Upper lobe of left lung (tissue), 6 donors: ENCODE measurements at regions not wholly inside any gene's neighbourhood (a gene's known extent, or its start where the extent isn't known, plus 50 kb on each side); places are given as distances from the start of the nearest gene placed in this dataset.

Experiments
- ATAC-seq, 2 donors: fragments of 200-7000 bp; cut with Tn5 transposase; one replicate each; pipeline ENCODE4 v1.9.1; 2022; ENCODE audit warnings: mild to moderate bottlenecking in 2 of 2, moderate library complexity in 2 of 2; ENCODE audit not compliant: low FRiP score in 2 of 2
- DNase-seq, 2 donors: peaks; one replicate each; pipeline ENCODE4 v3.0.0-alpha.2; 2019 to 2020
- H3K27ac ChIP-seq, 4 donors: fragments of 200-600 bp; sonication (generic); one replicate each; pipeline ENCODE4 v1.5.1; 2016 to 2019
- H3K27me3 ChIP-seq, 4 donors: fragments of 200-600 bp; sonication (generic); one replicate each; pipeline ENCODE4 v1.5.1; 2017 to 2019
- H3K36me3 ChIP-seq, 4 donors: fragments of 200-600 bp; sonication (generic); one replicate each; pipeline ENCODE4 v1.5.1; 2016 to 2019
- H3K4me1 ChIP-seq, 4 donors: fragments of 200-600 bp; sonication (generic); one replicate each; pipeline ENCODE4 v1.5.1; 2018 to 2019
- H3K4me3 ChIP-seq, 4 donors: fragments of 200-600 bp; sonication (generic); one replicate each; pipeline ENCODE4 v1.5.1; 2017 to 2019; ENCODE audit warnings: mild to moderate bottlenecking in 2 of 4, moderate library complexity in 1 of 4
- H3K9me3 ChIP-seq, 4 donors: fragments of 200-600 bp; sonication (generic); one replicate each; pipeline ENCODE4 v1.5.1; 2018 to 2019
- CTCF ChIP-seq, 6 experiments: fragments of 450-650 bp in 4 of 6; fragments of 200-600 bp in 2 of 6; sonication (generic) in 2 of 6; IDR thresholded peaks; one replicate each; pipeline ENCODE4 v1.5.1; 2016 to 2019; ENCODE audit warnings: antibody characterized with exemption in 6 of 6
- EP300 ChIP-seq, 4 donors: sonication (generic); formaldehyde crosslinking; IDR thresholded peaks; one replicate each; pipeline ENCODE4 v1.5.1; 2017; ENCODE audit warnings: antibody characterized with exemption in 4 of 4, control low read depth in 2 of 4
- POLR2A ChIP-seq, 4 donors: fragments of 450-650 bp; IDR thresholded peaks; one replicate each; pipeline ENCODE4 v1.5.1; 2016 to 2017; ENCODE audit warnings: antibody characterized with exemption in 4 of 4, mild to moderate bottlenecking in 2 of 4
- POLR2AphosphoS5 ChIP-seq, 2 donors: sonication (generic); formaldehyde crosslinking; IDR thresholded peaks; one replicate each; pipeline ENCODE4 v1.5.1; 2017; ENCODE audit warnings: antibody characterized with exemption in 2 of 2
- WGBS, 2 donors: methylation state at CpG; one replicate each; pipeline ENCODE4 v1.1.5; 2017 to 2018; 5-methylcytosine and 5-hydroxymethylcytosine counted together
- donor health status: DM: no; HTN: no; CAD: no; lungs with moderate emphysema.
- donor health status: DM: no; HTN: yes; CAD: no; lungs with severe emphysema.

- WGBS, 2 donors = 66 to 70% methylated on average over 9 of the region's 9 CpGs
- TF ChIP-seq POLR2A (IDR thresholded peaks at IDR 0.05) = no peak
- TF ChIP-seq CTCF (IDR thresholded peaks at IDR 0.05) = no peak
- TF ChIP-seq EP300 (IDR thresholded peaks at IDR 0.05) = no peak
- TF ChIP-seq POLR2AphosphoS5 (IDR thresholded peaks at IDR 0.05) = no peak
These were observed 68.1 kb upstream of the TAS2R1 start for GRCh38 chr5:9698125-9698826.

GRCh38 chr5:9692576-9692975 lies 62.4 kb upstream of the TAS2R1 start:
- Histone ChIP-seq H3K4me1 (no peaks in the 10 kb centered on the region), H3K4me3 (no peak overlapping the region), H3K27me3 (no peaks in the 10 kb centered on the region), H3K9me3 (peaks cover 0 to 4% (median 0%) of the 10 kb centered on the region in 4 donors), H3K36me3 (no peaks in the 10 kb centered on the region), H3K27ac (no peak overlapping the region)
- DNase-seq (no peak), ATAC-seq (no peak)
- 82 to 83% methylated on average over 3 of the region's 3 CpGs for WGBS, 2 donors
- TF ChIP-seq CTCF (IDR thresholded peaks at IDR 0.05) (no peak), POLR2A (IDR thresholded peaks at IDR 0.05) (no peak), EP300 (IDR thresholded peaks at IDR 0.05) (no peak), POLR2AphosphoS5 (IDR thresholded peaks at IDR 0.05) (no peak)

More at GRCh38 chr5:9698125-9698826, 68.1 kb upstream of the TAS2R1 start:
- H3K4me1 ChIP-seq = no peaks in the 10 kb centered on the region
- H3K4me3 ChIP-seq = no peak overlapping the region
- DNase-seq = no peak
- ATAC-seq = no peak
- H3K36me3 ChIP-seq = no peaks in the 10 kb centered on the region
- no peaks in the 10 kb centered on the region for H3K9me3 ChIP-seq
- no peak overlapping the region for H3K27ac ChIP-seq
- H3K27me3 ChIP-seq = no peaks in the 10 kb centered on the region

GRCh38 chr5:9691261-9691660 lies 61.1 kb upstream of the TAS2R1 start:
- H3K4me1 ChIP-seq = no peaks in the 10 kb centered on the region
- no peak for ATAC-seq
- 86 to 92% methylated on average over 5 of the region's 5 CpGs for whole genome bisulfite sequencing, 2 donors
- H3K9me3 ChIP-seq = peaks cover 0 to 4% (median 0%) of the 10 kb centered on the region in 4 donors
- H3K4me3 ChIP-seq = no peak overlapping the region
- no peaks in the 10 kb centered on the region for H3K27me3 ChIP-seq
- no peaks in the 10 kb centered on the region for H3K36me3 ChIP-seq
- DNase-seq = no peak
- TF ChIP-seq CTCF (IDR thresholded peaks at IDR 0.05) (no peak), POLR2AphosphoS5 (IDR thresholded peaks at IDR 0.05) (no peak), POLR2A (IDR thresholded peaks at IDR 0.05) (no peak), EP300 (IDR thresholded peaks at IDR 0.05) (no peak)
- no peak overlapping the region for H3K27ac ChIP-seq

- Histone ChIP-seq H3K4me1 (no peaks in the 10 kb centered on the region), H3K4me3 (no peak overlapping the region), H3K27me3 (no peaks in the 10 kb centered on the region), H3K36me3 (no peaks in the 10 kb centered on the region), H3K27ac (no peak overlapping the region), H3K9me3 (peaks cover 0 to 4% (median 0%) of the 10 kb centered on the region in 4 donors)
- no peak for DNase-seq
- no peak for TF ChIP-seq POLR2A (IDR thresholded peaks at IDR 0.05)
- 76% methylated on average over 8 of the region's 8 CpGs for WGBS, 2 donors
- no peak for ATAC-seq
These were observed 60.6 kb upstream of the TAS2R1 start for GRCh38 chr5:9690751-9691150.

- ATAC-seq (no peak), DNase-seq (no peak)
- no peak overlapping the region for H3K4me3 ChIP-seq
- no peaks in the 10 kb centered on the region for H3K27me3 ChIP-seq
- no peaks in the 10 kb centered on the region for H3K9me3 ChIP-seq
- WGBS, 2 donors = 75 to 80% methylated on average over 2 of the region's 2 CpGs
- H3K4me1 ChIP-seq = no peaks in the 10 kb centered on the region
- TF ChIP-seq POLR2A (IDR thresholded peaks at IDR 0.05) (no peak), CTCF (IDR thresholded peaks at IDR 0.05) (no peak), POLR2AphosphoS5 (IDR thresholded peaks at IDR 0.05) (no peak), EP300 (IDR thresholded peaks at IDR 0.05) (no peak)
- no peak overlapping the region for H3K27ac ChIP-seq
- H3K36me3 ChIP-seq = no peaks in the 10 kb centered on the region
These were observed 56.1 kb upstream of the TAS2R1 start for GRCh38 chr5:9686216-9686615.
